ENCODE measurements at regions not wholly inside any gene's neighbourhood (a gene's known extent, or its start where the extent isn't known, plus 50 kb on each side); places are given as distances from the start of the nearest gene placed in this dataset.
"Not testable (repeated sequence)": the region's sequence is repeated elsewhere in the genome, so short reads cannot be mapped to it uniquely, and the experiment has no call there.

GRCh38 chr1:99481-99880 is 352.0 kb downstream of the OR4F29 start:
- not testable (repeated sequence) for DNase-seq (ENCODE audit: low read depth)

DNA sequence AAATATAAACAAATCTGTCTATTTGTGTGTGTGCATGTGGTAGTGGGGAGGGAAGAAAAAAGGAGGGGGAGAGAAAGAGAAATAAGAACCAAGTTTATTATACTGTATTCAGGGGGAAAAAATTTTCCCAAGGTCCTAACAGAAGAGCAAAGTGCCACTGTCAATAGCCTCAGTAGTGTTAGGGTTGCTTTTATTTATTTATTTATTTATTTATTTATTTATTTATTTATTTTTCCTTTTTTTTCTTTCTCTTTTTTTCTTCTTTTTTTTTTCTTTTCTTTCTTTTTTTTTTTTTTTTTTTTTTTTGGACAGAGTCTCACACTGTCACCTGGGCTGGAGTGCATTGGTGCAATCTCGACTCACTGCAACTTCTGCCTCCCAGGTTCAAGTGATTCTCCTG is 352.7 kb downstream of the OR4F29 start:
- DNase-seq (ENCODE audit: low read depth) = not testable (repeated sequence)

DNA sequence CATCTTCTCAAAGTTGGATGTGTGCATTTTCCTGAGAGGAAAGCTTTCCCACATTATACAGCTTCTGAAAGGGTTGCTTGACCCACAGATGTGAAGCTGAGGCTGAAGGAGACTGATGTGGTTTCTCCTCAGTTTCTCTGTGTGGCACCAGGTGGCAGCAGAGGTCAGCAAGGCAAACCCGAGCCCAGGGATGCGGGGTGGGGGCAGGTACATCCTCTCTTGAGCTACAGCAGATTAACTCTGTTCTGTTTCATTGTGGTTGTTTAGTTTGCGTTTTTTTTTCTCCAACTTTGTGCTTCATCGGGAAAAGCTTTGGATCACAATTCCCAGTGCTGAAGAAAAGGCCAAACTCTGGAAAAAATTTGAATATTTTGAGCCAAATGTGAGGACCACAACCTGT is 360.2 kb downstream of the OR4F29 start:
- DNase-seq (ENCODE audit: low read depth) = not testable (repeated sequence)

DNA sequence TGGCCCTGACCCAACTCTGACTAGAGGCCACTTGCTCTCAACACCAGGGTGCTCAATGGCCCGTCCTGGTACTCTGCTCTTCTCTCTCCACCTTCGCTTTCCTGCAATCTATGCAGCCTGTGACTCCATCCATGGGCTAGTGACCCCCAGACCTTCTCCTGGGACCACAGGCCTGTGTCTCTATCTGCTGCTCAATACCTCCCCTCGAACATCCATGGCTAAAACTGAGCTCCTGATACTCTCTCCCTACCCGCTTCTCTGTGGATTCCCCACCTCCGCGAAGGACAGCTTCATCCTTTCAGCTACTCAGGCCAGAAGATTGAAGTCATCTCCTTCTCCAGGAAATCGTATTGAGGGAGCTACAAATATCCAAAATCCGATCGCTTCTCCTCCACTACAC is 363.4 kb downstream of the OR4F29 start:
- DNase-seq (ENCODE audit: low read depth) = not testable (repeated sequence)

DNA sequence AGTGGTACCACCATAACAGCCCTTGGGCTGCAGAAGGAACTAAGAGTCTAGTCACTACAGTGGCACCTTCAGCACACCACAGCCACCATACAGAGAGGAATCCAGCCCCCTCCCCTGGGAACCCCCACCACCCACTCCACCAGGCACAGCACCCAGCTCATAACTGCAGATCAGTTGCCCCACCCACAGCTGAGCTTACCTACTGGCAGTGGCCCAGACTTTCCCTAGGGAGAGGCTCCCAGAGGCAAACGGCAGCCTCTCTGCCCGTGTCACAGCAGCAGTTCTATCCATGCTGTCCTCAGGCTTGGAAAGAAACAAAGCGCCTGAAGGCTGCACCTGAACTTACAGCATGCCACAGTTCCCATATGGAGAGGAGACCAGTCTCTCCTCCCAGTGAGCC is 372.3 kb downstream of the OR4F29 start:
- not testable (repeated sequence) for DNase-seq (ENCODE audit: low read depth)

- DNase-seq (ENCODE audit: low read depth) = not testable (repeated sequence)
Observed at GRCh38 chr1:65119-65518, 386.4 kb downstream of the OR4F29 start, which contains the start of gene OR4F5. TSS of gene OR4F5 (plus strand) at chr1:65419.

- not testable (repeated sequence) for DNase-seq (ENCODE audit: low read depth)
Observed at GRCh38 chr1:56014-56531, 395.4 kb downstream of the OR4F29 start.

DNA sequence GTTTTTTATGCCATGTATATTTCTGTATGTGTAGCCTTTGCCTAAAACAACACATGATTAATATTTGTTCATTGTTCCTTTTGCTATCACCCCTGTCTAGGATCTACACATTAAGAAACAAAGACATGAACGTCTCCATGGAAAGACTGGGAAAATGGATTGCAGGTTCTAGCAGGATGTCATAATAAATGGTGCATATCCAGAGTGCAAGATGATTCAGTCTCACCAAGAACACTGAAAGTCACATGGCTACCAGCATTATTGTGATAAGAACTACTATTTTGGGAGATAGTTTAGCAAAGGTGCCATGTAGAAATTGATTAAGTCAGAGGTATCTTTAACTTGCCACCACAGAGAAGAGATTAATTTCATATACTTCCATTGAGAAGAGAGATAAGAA is 398.3 kb downstream of the OR4F29 start:
- DNase-seq (ENCODE audit: low read depth) = not testable (repeated sequence)

DNA sequence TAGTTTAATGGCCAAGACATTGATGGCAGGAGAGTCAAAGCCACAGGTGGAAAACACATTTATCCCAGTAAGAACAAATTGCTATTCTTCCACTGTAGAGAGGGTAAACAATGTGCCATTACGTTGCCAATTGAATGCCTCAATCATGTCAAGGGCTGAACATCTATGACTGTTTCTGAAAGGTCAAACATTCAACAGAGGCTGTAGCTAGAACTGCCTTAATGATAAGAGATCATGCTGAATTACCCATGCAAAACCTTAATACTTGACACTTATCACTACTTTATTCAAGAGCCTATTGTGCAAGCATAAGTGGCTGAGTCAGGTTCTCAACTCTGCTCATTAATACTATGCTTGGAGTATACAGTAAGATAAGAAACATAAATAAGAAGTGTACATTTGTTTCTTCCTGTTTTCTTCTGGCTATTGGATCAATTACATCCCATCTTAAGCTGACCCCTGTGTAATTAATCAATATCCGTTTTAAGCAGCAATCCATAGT is 409.5 kb downstream of the OR4F29 start:
- not testable (repeated sequence) for DNase-seq (ENCODE audit: low read depth)

GRCh38 chr1:41197-41596 is 410.3 kb downstream of the OR4F29 start:
- DNase-seq (ENCODE audit: low read depth) = not testable (repeated sequence)

GRCh38 chr1:29183-29582 is 422.3 kb downstream of the OR4F29 start:
- not testable (repeated sequence) for DNase-seq (ENCODE audit: low read depth)

DNA sequence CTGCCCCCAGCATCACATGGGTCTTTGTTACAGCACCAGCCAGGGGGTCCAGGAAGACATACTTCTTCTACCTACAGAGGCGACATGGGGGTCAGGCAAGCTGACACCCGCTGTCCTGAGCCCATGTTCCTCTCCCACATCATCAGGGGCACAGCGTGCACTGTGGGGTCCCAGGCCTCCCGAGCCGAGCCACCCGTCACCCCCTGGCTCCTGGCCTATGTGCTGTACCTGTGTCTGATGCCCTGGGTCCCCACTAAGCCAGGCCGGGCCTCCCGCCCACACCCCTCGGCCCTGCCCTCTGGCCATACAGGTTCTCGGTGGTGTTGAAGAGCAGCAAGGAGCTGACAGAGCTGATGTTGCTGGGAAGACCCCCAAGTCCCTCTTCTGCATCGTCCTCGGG is 434.2 kb downstream of the OR4F29 start:
- not testable (repeated sequence) for DNase-seq (ENCODE audit: low read depth)

- DNase-seq (ENCODE audit: low read depth) = not testable (repeated sequence)
Observed at GRCh38 chr1:16025-16424, 435.5 kb downstream of the OR4F29 start.

DNA sequence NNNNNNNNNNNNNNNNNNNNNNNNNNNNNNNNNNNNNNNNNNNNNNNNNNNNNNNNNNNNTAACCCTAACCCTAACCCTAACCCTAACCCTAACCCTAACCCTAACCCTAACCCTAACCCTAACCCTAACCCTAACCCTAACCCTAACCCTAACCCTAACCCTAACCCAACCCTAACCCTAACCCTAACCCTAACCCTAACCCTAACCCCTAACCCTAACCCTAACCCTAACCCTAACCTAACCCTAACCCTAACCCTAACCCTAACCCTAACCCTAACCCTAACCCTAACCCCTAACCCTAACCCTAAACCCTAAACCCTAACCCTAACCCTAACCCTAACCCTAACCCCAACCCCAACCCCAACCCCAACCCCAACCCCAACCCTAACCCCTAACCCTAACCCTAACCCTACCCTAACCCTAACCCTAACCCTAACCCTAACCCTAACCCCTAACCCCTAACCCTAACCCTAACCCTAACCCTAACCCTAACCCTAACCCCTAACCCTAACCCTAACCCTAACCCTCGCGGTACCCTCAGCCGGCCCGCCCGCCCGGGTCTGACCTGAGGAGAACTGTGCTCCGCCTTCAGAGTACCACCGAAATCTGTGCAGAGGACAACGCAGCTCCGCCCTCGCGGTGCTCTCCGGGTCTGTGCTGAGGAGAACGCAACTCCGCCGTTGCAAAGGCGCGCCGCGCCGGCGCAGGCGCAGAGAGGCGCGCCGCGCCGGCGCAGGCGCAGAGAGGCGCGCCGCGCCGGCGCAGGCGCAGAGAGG is 441.3 kb downstream of the OR4F29 start:
- not testable (repeated sequence) for DNase-seq (ENCODE audit: low read depth)
